ENCODE measurements at regions not wholly inside any gene's neighbourhood (a gene's known extent, or its start where the extent isn't known, plus 50 kb on each side); places are given as distances from the start of the nearest gene placed in this dataset.
"Not testable (repeated sequence)": the region's sequence is repeated elsewhere in the genome, so short reads cannot be mapped to it uniquely, and the experiment has no call there.

DNA sequence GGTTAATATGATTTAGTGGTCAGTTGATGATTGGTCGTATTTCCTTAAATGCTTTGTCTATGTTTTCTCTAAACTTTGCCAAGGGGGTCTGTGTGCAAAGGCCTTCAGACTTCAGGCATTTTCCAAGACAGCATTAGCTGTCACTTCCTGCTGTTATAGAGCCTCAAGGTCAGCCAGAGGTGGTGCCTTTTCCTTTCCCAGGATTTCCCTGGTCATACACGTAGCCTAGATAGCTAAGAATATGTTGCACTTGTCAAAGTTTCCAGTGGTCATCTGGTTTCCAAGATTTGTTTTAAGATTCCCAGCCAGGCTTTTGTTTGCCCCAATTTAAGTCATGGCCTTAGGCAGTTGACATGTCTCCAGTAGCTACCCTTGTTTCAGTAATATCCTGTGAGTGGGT is 133.2 kb upstream of the IGFBP3 start:
- TF ChIP-seq EZH2 (IDR thresholded peaks at IDR 0.05; ENCODE audit: borderline replicate concordance, insufficient read depth, low read depth, low read length, poor library complexity, severe bottlenecking): no peak
- TF ChIP-seq, protein P1, sequence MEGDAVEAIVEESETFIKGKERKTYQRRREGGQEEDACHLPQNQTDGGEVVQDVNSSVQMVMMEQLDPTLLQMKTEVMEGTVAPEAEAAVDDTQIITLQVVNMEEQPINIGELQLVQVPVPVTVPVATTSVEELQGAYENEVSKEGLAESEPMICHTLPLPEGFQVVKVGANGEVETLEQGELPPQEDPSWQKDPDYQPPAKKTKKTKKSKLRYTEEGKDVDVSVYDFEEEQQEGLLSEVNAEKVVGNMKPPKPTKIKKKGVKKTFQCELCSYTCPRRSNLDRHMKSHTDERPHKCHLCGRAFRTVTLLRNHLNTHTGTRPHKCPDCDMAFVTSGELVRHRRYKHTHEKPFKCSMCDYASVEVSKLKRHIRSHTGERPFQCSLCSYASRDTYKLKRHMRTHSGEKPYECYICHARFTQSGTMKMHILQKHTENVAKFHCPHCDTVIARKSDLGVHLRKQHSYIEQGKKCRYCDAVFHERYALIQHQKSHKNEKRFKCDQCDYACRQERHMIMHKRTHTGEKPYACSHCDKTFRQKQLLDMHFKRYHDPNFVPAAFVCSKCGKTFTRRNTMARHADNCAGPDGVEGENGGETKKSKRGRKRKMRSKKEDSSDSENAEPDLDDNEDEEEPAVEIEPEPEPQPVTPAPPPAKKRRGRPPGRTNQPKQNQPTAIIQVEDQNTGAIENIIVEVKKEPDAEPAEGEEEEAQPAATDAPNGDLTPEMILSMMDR (IDR thresholded peaks at IDR 0.05): no peak
- Histone ChIP-seq H3K36me3 (replicated peaks in 1 of 2; ENCODE audit: control extremely low read depth in 1 of 2, control insufficient read depth in 1 of 2, extremely low read depth in 1 of 2, insufficient read depth in 2 of 2, low read length in 1 of 2) (no peaks in the 10 kb centered on the region), H3K79me2 (ENCODE audit: control insufficient read depth, insufficient read depth, low read length) (no peaks in the 10 kb centered on the region), H3K9me3 (ENCODE audit: control extremely low read depth in 1 of 3, control insufficient read depth in 2 of 3, insufficient read depth in 1 of 3, low read length in 2 of 3) (peaks cover 0 to 2% (median 0%) of the 10 kb centered on the region in 3 donors), H3K4me2 (replicated peaks; ENCODE audit: low read depth, low read length, poor library complexity, severe bottlenecking) (no peak overlapping the region), H2AFZ (ENCODE audit: insufficient read depth, low read depth, low read length, poor library complexity, severe bottlenecking) (no peak overlapping the region), H3K4me3 (ENCODE audit: control extremely low read depth in 1 of 5, extremely low read depth in 1 of 5, insufficient read depth in 1 of 5, low read depth in 2 of 5, low read length in 4 of 5) (no peak overlapping the region), H3K4me1 (ENCODE audit: control insufficient read depth in 2 of 2, insufficient read depth in 2 of 2, low read length in 2 of 2) (no peaks in the 10 kb centered on the region), H4K20me1 (ENCODE audit: control insufficient read depth, insufficient read depth, low read length, poor library complexity, severe bottlenecking) (no peaks in the 10 kb centered on the region), H3K9ac (ENCODE audit: low read length) (no peak overlapping the region), H3K27me3 (replicated peaks in 1 of 4; ENCODE audit: control extremely low read depth in 1 of 4, control insufficient read depth in 3 of 4, insufficient read depth in 4 of 4, low read length in 3 of 4) (no peaks in the 10 kb centered on the region), H3K27ac (ENCODE audit: low read length in 2 of 2) (no peak overlapping the region)
- ATAC-seq (ENCODE audit: low read depth) (no peak), DNase-seq (no peak)
- Mint-ChIP-seq H3K4me1 (no peaks in the 10 kb centered on the region), H3K9me3 (ENCODE audit: insufficient read depth) (no peaks in the 10 kb centered on the region), H3K4me3 (no peak overlapping the region), H3K27me3 (no peaks in the 10 kb centered on the region), H3K27ac (no peak overlapping the region)
- ChIA-PET CTCF (no interaction called here), POLR2A (no interaction called here)
- intact Hi-C loops (cut with micrococcal nuclease): no loop called here
- WGBS (ENCODE audit: insufficient coverage): 67% methylated on average over 1 of the region's 2 CpGs

DNA sequence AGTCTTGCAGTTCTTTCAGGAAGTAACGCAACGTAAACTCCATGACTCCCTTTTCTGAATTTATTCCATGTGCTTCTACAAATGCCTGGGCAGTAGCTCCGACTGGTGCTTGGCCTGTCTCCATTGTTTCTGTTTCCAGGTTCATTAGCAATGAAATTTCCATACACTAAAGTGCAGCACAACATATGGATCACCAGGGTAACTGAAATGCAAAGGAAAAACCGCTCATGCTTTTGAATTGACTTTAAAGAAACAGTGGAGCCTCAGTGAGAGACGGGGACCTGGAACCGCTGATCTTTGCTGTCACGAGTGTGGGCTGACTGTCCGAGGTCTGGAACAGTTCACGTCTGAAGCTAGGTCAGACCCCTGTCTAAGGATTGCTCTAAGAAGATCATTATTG is 126.5 kb upstream of the IGFBP3 start:
- Histone ChIP-seq H3K9me3 (ENCODE audit: control extremely low read depth in 1 of 3, control insufficient read depth in 2 of 3, insufficient read depth in 1 of 3, low read length in 2 of 3) (no peaks in the 10 kb centered on the region), H4K20me1 (ENCODE audit: control insufficient read depth, insufficient read depth, low read length, poor library complexity, severe bottlenecking) (no peaks in the 10 kb centered on the region), H3K27me3 (replicated peaks in 1 of 4; ENCODE audit: control extremely low read depth in 1 of 4, control insufficient read depth in 3 of 4, insufficient read depth in 4 of 4, low read length in 3 of 4) (no peaks in the 10 kb centered on the region), H3K9ac (ENCODE audit: low read length) (no peak overlapping the region), H3K4me1 (ENCODE audit: control insufficient read depth in 2 of 2, insufficient read depth in 2 of 2, low read length in 2 of 2) (no peaks in the 10 kb centered on the region), H3K36me3 (replicated peaks in 1 of 2; ENCODE audit: control extremely low read depth in 1 of 2, control insufficient read depth in 1 of 2, extremely low read depth in 1 of 2, insufficient read depth in 2 of 2, low read length in 1 of 2) (no peaks in the 10 kb centered on the region), H2AFZ (ENCODE audit: insufficient read depth, low read depth, low read length, poor library complexity, severe bottlenecking) (no peak overlapping the region), H3K79me2 (ENCODE audit: control insufficient read depth, insufficient read depth, low read length) (no peaks in the 10 kb centered on the region), H3K27ac (ENCODE audit: low read length in 2 of 2) (no peak overlapping the region), H3K4me3 (ENCODE audit: control extremely low read depth in 1 of 5, extremely low read depth in 1 of 5, insufficient read depth in 1 of 5, low read depth in 2 of 5, low read length in 4 of 5) (no peak overlapping the region), H3K4me2 (replicated peaks; ENCODE audit: low read depth, low read length, poor library complexity, severe bottlenecking) (no peak overlapping the region)
- Mint-ChIP-seq H3K27me3 (no peaks in the 10 kb centered on the region), H3K27ac (no peak overlapping the region), H3K4me1 (no peaks in the 10 kb centered on the region), H3K4me3 (no peak overlapping the region), H3K9me3 (ENCODE audit: insufficient read depth) (peaks cover 3% of the 10 kb centered on the region)
- DNase-seq (no peak), ATAC-seq (ENCODE audit: low read depth) (no peak)
- TF ChIP-seq, protein P1 (IDR thresholded peaks at IDR 0.05): no peak
- TF ChIP-seq EZH2 (IDR thresholded peaks at IDR 0.05; ENCODE audit: borderline replicate concordance, insufficient read depth, low read depth, low read length, poor library complexity, severe bottlenecking): no peak
- WGBS (ENCODE audit: insufficient coverage): 83% methylated on average over 9 of the region's 9 CpGs
- CTCF ChIA-PET: no interaction called here
- intact Hi-C loops (cut with micrococcal nuclease): no loop called here
- POLR2A ChIA-PET: no interaction called here

DNA sequence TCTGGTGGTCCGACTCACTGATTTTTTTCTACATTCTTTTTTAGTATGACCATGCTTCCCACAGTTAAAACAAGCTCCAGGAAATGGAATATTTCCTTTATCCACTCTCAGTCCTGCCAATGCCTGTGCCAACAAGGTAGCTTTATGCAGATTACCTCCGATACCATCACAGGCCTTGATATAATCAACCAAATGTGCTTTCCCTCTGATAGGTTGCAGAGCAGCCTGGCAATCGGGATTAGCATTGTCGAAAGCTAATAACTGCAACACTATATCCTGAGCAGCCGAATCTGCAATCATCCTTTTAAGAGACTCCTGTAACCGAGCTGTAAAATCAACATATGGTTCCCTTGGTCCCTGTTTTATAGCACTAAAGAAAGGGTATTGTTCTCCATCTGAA is 122.3 kb upstream of the IGFBP3 start:
- H3K36me3 ChIP-seq (replicated peaks in 1 of 2; ENCODE audit: control extremely low read depth in 1 of 2, control insufficient read depth in 1 of 2, extremely low read depth in 1 of 2, insufficient read depth in 2 of 2, low read length in 1 of 2); H3K4me1 Mint-ChIP-seq; H4K20me1 ChIP-seq (ENCODE audit: control insufficient read depth, insufficient read depth, low read length, poor library complexity, severe bottlenecking); H3K9ac ChIP-seq (ENCODE audit: low read length); H3K79me2 ChIP-seq (ENCODE audit: control insufficient read depth, insufficient read depth, low read length); H2AFZ ChIP-seq (ENCODE audit: insufficient read depth, low read depth, low read length, poor library complexity, severe bottlenecking); H3K4me3 ChIP-seq (ENCODE audit: control extremely low read depth in 1 of 5, extremely low read depth in 1 of 5, insufficient read depth in 1 of 5, low read depth in 2 of 5, low read length in 4 of 5); intact Hi-C loops (cut with micrococcal nuclease); H3K4me2 ChIP-seq (replicated peaks; ENCODE audit: low read depth, low read length, poor library complexity, severe bottlenecking); ATAC-seq (ENCODE audit: low read depth); H3K9me3 Mint-ChIP-seq (ENCODE audit: insufficient read depth); CTCF ChIA-PET; H3K27ac ChIP-seq (ENCODE audit: low read length in 2 of 2); H3K27me3 ChIP-seq (replicated peaks in 1 of 4; ENCODE audit: control extremely low read depth in 1 of 4, control insufficient read depth in 3 of 4, insufficient read depth in 4 of 4, low read length in 3 of 4); DNase-seq; H3K27ac Mint-ChIP-seq; H3K27me3 Mint-ChIP-seq; H3K4me3 Mint-ChIP-seq; H3K4me1 ChIP-seq (ENCODE audit: control insufficient read depth in 2 of 2, insufficient read depth in 2 of 2, low read length in 2 of 2); H3K9me3 ChIP-seq (ENCODE audit: control extremely low read depth in 1 of 3, control insufficient read depth in 2 of 3, insufficient read depth in 1 of 3, low read length in 2 of 3); POLR2A ChIA-PET: not testable (repeated sequence)
- WGBS (ENCODE audit: insufficient coverage): 73% methylated on average over 2 of the region's 6 CpGs
